ENCODE measurements at regions not wholly inside any gene's neighbourhood (a gene's known extent, or its start where the extent isn't known, plus 50 kb on each side); places are given as distances from the start of the nearest gene placed in this dataset.

DNA sequence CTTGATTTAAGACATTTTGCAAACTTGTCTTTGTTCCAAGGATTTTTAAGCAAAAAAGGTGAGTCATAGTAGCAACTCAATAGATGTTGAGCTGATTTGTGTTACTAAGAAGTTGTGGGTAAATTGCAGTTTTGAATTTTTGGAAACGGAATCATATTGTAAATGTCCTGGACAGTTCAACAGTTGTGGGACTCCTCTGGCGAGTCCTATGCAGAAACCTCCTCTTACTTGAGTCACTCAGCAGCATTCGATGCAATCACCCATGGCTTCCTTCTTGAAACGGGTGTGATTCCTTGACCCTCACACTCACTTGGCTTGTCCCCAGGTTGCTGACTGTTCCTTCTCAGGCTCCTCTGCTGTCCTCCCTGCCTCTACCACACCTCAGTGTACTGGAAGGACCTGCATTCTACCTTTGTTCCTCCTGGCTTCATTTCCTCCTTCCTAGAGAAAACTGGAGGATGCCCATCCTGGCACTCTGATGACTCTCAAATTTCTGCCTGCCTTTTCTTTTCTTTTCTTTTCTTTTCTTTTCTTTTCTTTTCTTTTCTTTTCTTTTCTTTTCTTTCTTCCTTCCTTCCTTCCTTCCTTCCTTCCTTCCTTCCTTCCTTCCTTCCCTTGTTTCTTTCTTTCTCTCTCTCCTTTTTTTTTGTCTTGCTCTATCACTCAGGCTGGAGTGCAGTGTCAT lies 52.8 kb upstream of the DGKG start:
- ATAC-seq (no peak), DNase-seq (no peak)
- intact Hi-C loops (cut with micrococcal nuclease) = no loop called here

DNA sequence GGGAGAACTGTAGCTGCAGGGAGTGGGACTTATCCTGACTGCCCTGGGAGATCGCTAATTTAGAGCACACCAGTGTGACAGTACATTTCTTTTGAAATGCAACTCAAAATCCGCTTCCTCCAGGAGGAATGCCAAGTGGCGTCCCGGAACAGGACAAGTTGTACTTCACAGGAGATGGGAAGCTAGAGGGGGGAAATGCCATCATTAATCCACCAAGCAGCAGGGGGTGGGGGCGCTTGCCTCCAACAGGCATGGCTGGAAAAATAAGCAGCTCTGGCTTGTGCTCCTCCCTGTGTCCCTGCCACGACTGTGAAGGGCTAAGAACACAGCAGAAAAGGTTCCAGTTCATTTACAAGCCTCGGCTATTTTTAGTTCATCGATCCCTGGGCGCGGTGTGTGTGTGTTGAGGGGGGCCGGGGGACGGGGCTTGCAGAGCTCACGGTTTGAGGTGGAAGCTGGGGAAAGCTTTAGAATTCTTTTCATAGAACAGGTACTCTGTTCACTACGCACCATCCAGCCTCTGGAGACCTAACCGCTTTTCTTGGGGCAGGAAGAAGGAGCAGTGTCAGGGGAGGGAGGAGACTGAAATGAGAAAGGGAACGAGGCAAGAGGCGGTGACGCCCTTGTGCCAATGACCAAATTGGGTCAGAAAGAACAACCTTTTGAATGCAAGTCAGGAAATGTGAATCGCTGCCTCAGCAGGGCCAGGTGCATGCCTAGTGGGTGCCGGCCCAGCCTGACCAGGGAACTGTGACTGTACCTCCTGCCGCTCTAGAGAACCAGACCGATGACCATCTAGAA lies 51.8 kb upstream of the DGKG start:
- intact Hi-C loops (cut with micrococcal nuclease) = no loop called here
- ATAC-seq (peak; percentile 84), DNase-seq (peak; percentile 70)

DNA sequence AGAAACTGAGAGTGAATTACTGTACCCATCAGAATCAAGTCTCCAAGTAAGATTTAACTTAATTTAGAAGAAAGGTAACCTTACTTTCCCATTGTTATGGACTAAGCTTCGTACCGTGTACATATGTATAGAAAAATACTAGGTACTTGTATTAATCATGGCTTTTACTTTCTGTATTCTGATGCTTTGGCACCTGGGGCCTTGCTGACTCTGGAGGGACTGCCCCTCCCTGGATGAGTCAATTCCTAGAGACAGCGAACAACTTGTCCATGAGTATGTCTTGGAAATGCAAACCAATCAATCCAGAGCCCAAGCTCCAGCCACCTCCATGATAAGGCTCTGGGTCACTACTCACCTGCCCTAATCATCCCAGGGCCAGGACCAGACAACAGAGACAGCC lies 50.0 kb upstream of the DGKG start:
- ATAC-seq = no peak
- DNase-seq = no peak
- intact Hi-C loops (cut with micrococcal nuclease) = no loop called here
